K562 (cell line): ENCODE measurements at regions not wholly inside any gene's neighbourhood (a gene's known extent, or its start where the extent isn't known, plus 50 kb on each side); places are given as distances from the start of the nearest gene placed in this dataset.

ENCODE experiments used
- ATAC-seq: fragments of 200-7000 bp; cut with Tn5 transposase; 3 replicates; pipeline ENCODE4 v1.9.1; 2020; ENCODE audit warnings: moderate library complexity
- BruUV-seq: library from RNA; stranded (reverse); fragments of 400-500 nt; replicated peaks from 2 replicates; lab custom pipeline; 2021; lab: Mats Ljungman, UMichigan
- CTCF ChIA-PET: fragments of 300-600 bp; formaldehyde crosslinking; extraction: SDS; loops from one replicate; lab custom pipeline; 2021; ENCODE audit warnings: low intra/inter-chr PET ratio; lab: Yijun Ruan, JAX
- POLR2A ChIA-PET: fragments of 300-600, 350-650 bp; sonication (Branson Sonifier 250); formaldehyde crosslinking; extraction: SDS; loops from one replicate; lab custom pipeline; 2021; ENCODE audit warnings: antibody characterized with exemption, inconsistent platforms; lab: Yijun Ruan, JAX
- DNase-seq, 4 experiments: peaks; one replicate each; pipeline versions ENCODE4 v3.0.0 to v3.0.0-alpha.2; 2011 to 2018; ENCODE audit warnings: low spot score in 3 of 4, mixed read lengths in 3 of 4; ENCODE audit errors: extremely low read depth in 1 of 4
- FAIRE-seq: peaks from 2 replicates; lab custom pipeline; 2011; peaks lifted over from hg19 to GRCh38; lab: Jason Lieb, UNC
- H2AFZ ChIP-seq: 2 replicates; pipeline ENCODE4 v1.6.0; 2011; ENCODE audit warnings: low read depth, low read length, control low read depth, inconsistent platforms
- H3K27ac ChIP-seq: fragments of 200-600 bp; 3 replicates; pipeline ENCODE4 v1.8.0; 2011; ENCODE audit warnings: low read depth, mild to moderate bottlenecking, control low read depth, inconsistent platforms, low read length, moderate library complexity, mixed read lengths; ENCODE audit errors: extremely low read depth
- H3K27me3 ChIP-seq, 2 experiments: fragments of 300-600 bp in 1 of 2; 2 replicates in 1 of 2; 3 replicates in 1 of 2; pipeline versions ENCODE4 v1.6.0 to v1.8.0; 2011; ENCODE audit warnings: inconsistent platforms in 2 of 2, low read length in 2 of 2, mild to moderate bottlenecking in 1 of 2, mixed read lengths in 1 of 2, moderate library complexity in 1 of 2; ENCODE audit not compliant: control insufficient read depth in 2 of 2, insufficient read depth in 2 of 2
- H3K36me3 ChIP-seq: fragments of 300-600 bp; 3 replicates; pipeline ENCODE4 v1.8.0; 2011; ENCODE audit warnings: mild to moderate bottlenecking, low read length, inconsistent platforms; ENCODE audit not compliant: control insufficient read depth, insufficient read depth
- H3K4me1 ChIP-seq, 2 experiments: fragments of 200-600 bp in 1 of 2; replicated peaks in 1 of 2; 2 replicates in 1 of 2; 3 replicates in 1 of 2; pipeline versions ENCODE4 v1.5.1 to v1.8.0; 2011; ENCODE audit warnings: inconsistent platforms in 2 of 2, low read length in 2 of 2, mild to moderate bottlenecking in 1 of 2, mixed read lengths in 1 of 2, moderate library complexity in 1 of 2; ENCODE audit not compliant: control insufficient read depth in 2 of 2, insufficient read depth in 2 of 2
- H3K4me2 ChIP-seq: 2 replicates; pipeline ENCODE4 v1.6.1; 2011; ENCODE audit warnings: low read length, control low read depth, inconsistent platforms, mixed read lengths; ENCODE audit not compliant: insufficient read depth
- H3K4me3 ChIP-seq: fragments of 200-600 bp; sonication (generic), shearing (Covaris generic); 2 replicates; pipeline ENCODE4 v1.5.1; 2016; ENCODE audit warnings: control low read depth, inconsistent platforms
- H3K79me2 ChIP-seq: fragments of 200-600 bp; 3 replicates; pipeline ENCODE4 v1.8.0; 2011; ENCODE audit warnings: low read length, inconsistent platforms; ENCODE audit not compliant: control insufficient read depth, insufficient read depth
- H3K9ac ChIP-seq, 2 experiments: 2 replicates each; pipeline versions ENCODE4 v1.6.0 to v1.6.1; 2011; ENCODE audit warnings: low read depth in 2 of 2, low read length in 2 of 2, control low read depth in 1 of 2, inconsistent platforms in 1 of 2, mild to moderate bottlenecking in 1 of 2, mixed read lengths in 1 of 2; ENCODE audit not compliant: insufficient read depth in 1 of 2
- H3K9me1 ChIP-seq: one replicate; pipeline ENCODE4 v1.6.0; 2011; ENCODE audit warnings: inconsistent platforms, mild to moderate bottlenecking, low read length, moderate library complexity; ENCODE audit not compliant: control insufficient read depth, insufficient read depth
- H3K9me3 ChIP-seq: replicated peaks from 2 replicates; pipeline ENCODE4 v1.5.1; 2011; ENCODE audit warnings: low read depth, low read length, inconsistent platforms; ENCODE audit not compliant: control insufficient read depth, insufficient read depth
- H4K20me1 ChIP-seq: replicated peaks from 2 replicates; pipeline ENCODE4 v1.6.1; 2011; ENCODE audit warnings: low read length, inconsistent platforms, mixed read lengths; ENCODE audit not compliant: control insufficient read depth, insufficient read depth
- KAT7 ChIP-seq: sonication (generic); formaldehyde crosslinking; IDR thresholded peaks from 2 replicates; pipeline ENCODE4 v1.8.0; 2022; ENCODE audit warnings: missing genetic modification reagents, mild to moderate bottlenecking, borderline replicate concordance
- MBD2 ChIP-seq: sonication (generic); IDR thresholded peaks from 2 replicates; pipeline ENCODE4 v1.6.1; 2016; ENCODE audit warnings: low read depth, borderline replicate concordance
- MTF1 ChIP-seq: fragments of 250-450 bp; sonication (Bioruptor Pico); IDR thresholded peaks from 2 replicates; pipeline ENCODE4 v1.9.0; 2021; ENCODE audit warnings: moderate library complexity, mild to moderate bottlenecking, inconsistent platforms, borderline replicate concordance
- MYNN ChIP-seq, 2 experiments: sonication (generic); formaldehyde crosslinking in 1 of 2; IDR thresholded peaks; 2 replicates each; pipeline versions ENCODE4 v1.5.0 to v1.6.1; 2016 to 2020; ENCODE audit warnings: antibody characterized with exemption in 1 of 2, missing genetic modification reagents in 1 of 2
- POLR2B ChIP-seq: fragments of 450-650 bp; IDR thresholded peaks from 2 replicates; pipeline ENCODE4 v1.6.1; 2018; ENCODE audit warnings: low read depth; ENCODE audit not compliant: partially characterized antibody
- PTTG1 ChIP-seq: fragments of 450-650 bp; IDR thresholded peaks from 2 replicates; pipeline ENCODE4 v1.6.1; 2016; ENCODE audit warnings: low read depth, mild to moderate bottlenecking, missing genetic modification characterization, missing compliant biosample characterization
- SMARCC2 ChIP-seq: fragments of 450-650 bp; IDR thresholded peaks from 2 replicates; pipeline ENCODE4 v1.6.1; 2017; ENCODE audit warnings: antibody characterized with exemption, moderate library complexity, mild to moderate bottlenecking, low read depth
- SMC3 ChIP-seq: conservative IDR thresholded peaks from 2 replicates; pipeline ENCODE4 v1.6.1; 2011; ENCODE audit warnings: low read depth, low read length, improper control_type of control experiment; ENCODE audit not compliant: insufficient read depth
- U2AF2 ChIP-seq: fragments of 200-400 bp; formaldehyde crosslinking; optimal IDR thresholded peaks from 2 replicates; pipeline ENCODE3; 2017; ENCODE audit warnings: low read depth, mild to moderate bottlenecking, low read length
- WGBS: fragments of 100-300 bp; shearing (Covaris generic); methylation state at CpG from one replicate; pipeline ENCODE4 v1.1.6; 2016; ENCODE audit warnings: low coverage, mixed read lengths; ENCODE audit not compliant: insufficient coverage; ENCODE audit errors: missing lambda C conversion rate; 5-methylcytosine and 5-hydroxymethylcytosine counted together
- in situ Hi-C: fragments of 300-500 bp; cut with MboI; formaldehyde crosslinking; loops from 4 replicates; pipeline ENCODE4 v1.15.0; 2018; ENCODE audit warnings: inconsistent platforms, mixed read lengths
- intact Hi-C: fragments of 100-400 bp; cut with micrococcal nuclease; formaldehyde crosslinking; loops from 2 replicates; pipeline ENCODE4 v1.14.2; 2022
- TF ChIP-seq, protein P1 (sequence below): fragments of 250-450 bp; sonication (Bioruptor Pico); IDR thresholded peaks from 2 replicates; pipeline ENCODE4 v1.9.0; 2021; ENCODE audit warnings: mild to moderate bottlenecking, inconsistent platforms
- TF ChIP-seq, protein P2 (sequence below): sonication (generic); formaldehyde crosslinking; IDR thresholded peaks from 2 replicates; pipeline ENCODE4 v1.5.0; 2020; ENCODE audit warnings: missing genetic modification reagents
- TF ChIP-seq, protein P3 (sequence below): fragments of 450-650 bp; IDR thresholded peaks from 2 replicates; pipeline ENCODE4 v1.6.1; 2016; ENCODE audit warnings: borderline replicate concordance

DNA sequence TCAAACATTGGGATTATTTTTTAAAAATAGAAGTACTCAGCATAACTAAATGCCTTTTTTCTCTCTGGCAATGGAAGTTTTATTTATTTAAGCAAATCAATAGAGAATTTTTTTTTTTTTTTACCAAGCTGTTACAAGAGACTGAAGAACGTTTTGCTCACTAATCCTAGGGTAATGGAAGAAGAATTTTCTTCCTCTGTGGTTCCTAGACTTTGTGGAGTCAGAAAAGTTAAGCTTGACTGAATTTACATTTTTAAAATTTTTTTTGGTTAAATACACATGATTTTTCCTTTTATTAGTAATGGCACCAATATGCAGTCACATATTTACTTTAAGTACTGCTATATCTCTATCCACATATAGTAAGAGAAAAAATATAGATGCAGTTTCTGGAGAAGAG lies 189.8 kb downstream of the PCSK1 start (continued):
- TF ChIP-seq, protein P1, sequence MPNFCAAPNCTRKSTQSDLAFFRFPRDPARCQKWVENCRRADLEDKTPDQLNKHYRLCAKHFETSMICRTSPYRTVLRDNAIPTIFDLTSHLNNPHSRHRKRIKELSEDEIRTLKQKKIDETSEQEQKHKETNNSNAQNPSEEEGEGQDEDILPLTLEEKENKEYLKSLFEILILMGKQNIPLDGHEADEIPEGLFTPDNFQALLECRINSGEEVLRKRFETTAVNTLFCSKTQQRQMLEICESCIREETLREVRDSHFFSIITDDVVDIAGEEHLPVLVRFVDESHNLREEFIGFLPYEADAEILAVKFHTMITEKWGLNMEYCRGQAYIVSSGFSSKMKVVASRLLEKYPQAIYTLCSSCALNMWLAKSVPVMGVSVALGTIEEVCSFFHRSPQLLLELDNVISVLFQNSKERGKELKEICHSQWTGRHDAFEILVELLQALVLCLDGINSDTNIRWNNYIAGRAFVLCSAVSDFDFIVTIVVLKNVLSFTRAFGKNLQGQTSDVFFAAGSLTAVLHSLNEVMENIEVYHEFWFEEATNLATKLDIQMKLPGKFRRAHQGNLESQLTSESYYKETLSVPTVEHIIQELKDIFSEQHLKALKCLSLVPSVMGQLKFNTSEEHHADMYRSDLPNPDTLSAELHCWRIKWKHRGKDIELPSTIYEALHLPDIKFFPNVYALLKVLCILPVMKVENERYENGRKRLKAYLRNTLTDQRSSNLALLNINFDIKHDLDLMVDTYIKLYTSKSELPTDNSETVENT: no peak

DNA sequence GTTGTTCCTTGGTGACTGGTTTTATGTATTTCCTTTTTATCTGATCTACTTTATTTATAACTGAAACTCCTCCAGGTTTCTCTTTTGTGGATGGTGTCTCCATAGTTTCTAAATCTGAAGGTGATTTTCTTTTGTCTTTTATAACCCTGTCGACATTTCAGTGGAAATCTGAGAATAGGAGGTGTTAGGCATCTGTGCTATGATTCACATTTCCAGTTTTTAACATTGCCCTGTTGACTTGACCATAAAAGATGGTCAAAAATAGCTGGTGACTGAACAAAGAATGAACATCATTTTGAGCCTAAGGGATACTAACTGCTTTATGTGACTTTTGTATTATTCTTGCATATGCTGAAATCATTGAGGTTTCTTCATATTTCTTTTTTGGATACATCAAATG lies 190.5 kb downstream of the PCSK1 start:
- Histone ChIP-seq H3K27me3 (peaks cover 0 to 3% of the 10 kb centered on the region in 2 experiments; a peak in 2 of 5 replicates), H3K36me3 (no peaks in the 10 kb centered on the region), H4K20me1 (no peaks in the 10 kb centered on the region), H2AFZ (no peak overlapping the region), H3K4me3 (no peak overlapping the region), H3K9ac (no peak overlapping the region), H3K4me1 (no peaks in the 10 kb centered on the region), H3K9me1 (no peaks in the 10 kb centered on the region), H3K9me3 (no peaks in the 10 kb centered on the region), H3K79me2 (no peaks in the 10 kb centered on the region), H3K4me2 (no peak overlapping the region), H3K27ac (no peak overlapping the region)
- BruUV-seq: no TSS peak
- no peak for ATAC-seq
- no peak for FAIRE-seq
- ChIA-PET CTCF (no interaction called here), POLR2A (no interaction called here)
- WGBS: 0% methylated on average over 1 of the region's 1 CpG
- intact Hi-C loops (no loop called here), in situ Hi-C loops (no loop called here)
- TF ChIP-seq KAT7: no peak
- no peak for TF ChIP-seq MYNN (IDR thresholded peaks at IDR 0.05)
- no peak for TF ChIP-seq MYNN (CRISPR knock-in tag; IDR thresholded peaks at IDR 0.05)
- TF ChIP-seq U2AF2: no peak
- no peak for TF ChIP-seq SMC3
- TF ChIP-seq PTTG1 (tag): no peak
- TF ChIP-seq MBD2: no peak
- TF ChIP-seq, protein P2, sequence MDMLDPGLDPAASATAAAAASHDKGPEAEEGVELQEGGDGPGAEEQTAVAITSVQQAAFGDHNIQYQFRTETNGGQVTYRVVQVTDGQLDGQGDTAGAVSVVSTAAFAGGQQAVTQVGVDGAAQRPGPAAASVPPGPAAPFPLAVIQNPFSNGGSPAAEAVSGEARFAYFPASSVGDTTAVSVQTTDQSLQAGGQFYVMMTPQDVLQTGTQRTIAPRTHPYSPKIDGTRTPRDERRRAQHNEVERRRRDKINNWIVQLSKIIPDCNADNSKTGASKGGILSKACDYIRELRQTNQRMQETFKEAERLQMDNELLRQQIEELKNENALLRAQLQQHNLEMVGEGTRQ (CRISPR knock-in tag): no peak
- no peak for TF ChIP-seq SMARCC2
- TF ChIP-seq, protein P3, sequence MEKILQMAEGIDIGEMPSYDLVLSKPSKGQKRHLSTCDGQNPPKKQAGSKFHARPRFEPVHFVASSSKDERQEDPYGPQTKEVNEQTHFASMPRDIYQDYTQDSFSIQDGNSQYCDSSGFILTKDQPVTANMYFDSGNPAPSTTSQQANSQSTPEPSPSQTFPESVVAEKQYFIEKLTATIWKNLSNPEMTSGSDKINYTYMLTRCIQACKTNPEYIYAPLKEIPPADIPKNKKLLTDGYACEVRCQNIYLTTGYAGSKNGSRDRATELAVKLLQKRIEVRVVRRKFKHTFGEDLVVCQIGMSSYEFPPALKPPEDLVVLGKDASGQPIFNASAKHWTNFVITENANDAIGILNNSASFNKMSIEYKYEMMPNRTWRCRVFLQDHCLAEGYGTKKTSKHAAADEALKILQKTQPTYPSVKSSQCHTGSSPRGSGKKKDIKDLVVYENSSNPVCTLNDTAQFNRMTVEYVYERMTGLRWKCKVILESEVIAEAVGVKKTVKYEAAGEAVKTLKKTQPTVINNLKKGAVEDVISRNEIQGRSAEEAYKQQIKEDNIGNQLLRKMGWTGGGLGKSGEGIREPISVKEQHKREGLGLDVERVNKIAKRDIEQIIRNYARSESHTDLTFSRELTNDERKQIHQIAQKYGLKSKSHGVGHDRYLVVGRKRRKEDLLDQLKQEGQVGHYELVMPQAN: no peak
- no peak for TF ChIP-seq MTF1 (CRISPR knock-in tag)
- TF ChIP-seq POLR2B: no peak
- no peak for DNase-seq
